ENCODE measurements at regions not wholly inside any gene's neighbourhood (a gene's known extent, or its start where the extent isn't known, plus 50 kb on each side); places are given as distances from the start of the nearest gene placed in this dataset.
"Not testable (repeated sequence)": the region's sequence is repeated elsewhere in the genome, so short reads cannot be mapped to it uniquely, and the experiment has no call there.

- H3K4me3 ChIP-seq = no peak overlapping the region
- no peaks in the 10 kb centered on the region for H3K36me3 ChIP-seq
- DNase-seq = no peak
- H3K9me3 ChIP-seq (replicated peaks) = no peaks in the 10 kb centered on the region
- no peak overlapping the region for H3K27ac ChIP-seq
- H3K27me3 ChIP-seq = no peaks in the 10 kb centered on the region
- no peaks in the 10 kb centered on the region for H3K4me1 ChIP-seq
These were observed 75.6 kb upstream of the SRD5A3 start for GRCh38 chr4:55270481-55270880.

- H3K9me3 ChIP-seq (replicated peaks) = no peaks in the 10 kb centered on the region
- H3K4me3 ChIP-seq = no peak overlapping the region
- no peak overlapping the region for H3K27ac ChIP-seq
- no peaks in the 10 kb centered on the region for H3K27me3 ChIP-seq
- H3K4me1 ChIP-seq = no peaks in the 10 kb centered on the region
- DNase-seq = no peak
- H3K36me3 ChIP-seq = no peaks in the 10 kb centered on the region
These were observed 73.9 kb upstream of the SRD5A3 start for GRCh38 chr4:55272102-55272501.

GRCh38 chr4:55272589-55272988, 73.5 kb upstream of the SRD5A3 start:
- Histone ChIP-seq H3K36me3 (no peaks in the 10 kb centered on the region), H3K4me1 (no peaks in the 10 kb centered on the region), H3K4me3 (no peak overlapping the region), H3K27me3 (no peaks in the 10 kb centered on the region), H3K27ac (no peak overlapping the region), H3K9me3 (replicated peaks) (no peaks in the 10 kb centered on the region)
- DNase-seq = no peak

- no peak for DNase-seq
- H3K27me3 ChIP-seq = no peaks in the 10 kb centered on the region
- no peaks in the 10 kb centered on the region for H3K9me3 ChIP-seq (replicated peaks)
These were observed 69.0 kb upstream of the SRD5A3 start for GRCh38 chr4:55277011-55277410.

GRCh38 chr4:55278316-55278715, 67.7 kb upstream of the SRD5A3 start:
- no peaks in the 10 kb centered on the region for H3K9me3 ChIP-seq (replicated peaks)
- no peak overlapping the region for H3K4me3 ChIP-seq
- no peaks in the 10 kb centered on the region for H3K36me3 ChIP-seq
- DNase-seq = no peak
- no peaks in the 10 kb centered on the region for H3K4me1 ChIP-seq
- no peaks in the 10 kb centered on the region for H3K27me3 ChIP-seq
- no peak overlapping the region for H3K27ac ChIP-seq

More at GRCh38 chr4:55277011-55277410, 69.0 kb upstream of the SRD5A3 start:
- H3K27ac ChIP-seq = no peak overlapping the region
- no peaks in the 10 kb centered on the region for H3K4me1 ChIP-seq
- H3K36me3 ChIP-seq = no peaks in the 10 kb centered on the region
- H3K4me3 ChIP-seq = no peak overlapping the region

GRCh38 chr4:55280474-55280873, 65.6 kb upstream of the SRD5A3 start:
- not testable (repeated sequence) for H3K4me3 ChIP-seq; H3K4me1 ChIP-seq; H3K27me3 ChIP-seq; DNase-seq; H3K9me3 ChIP-seq (replicated peaks); H3K36me3 ChIP-seq; H3K27ac ChIP-seq

- not testable (repeated sequence) for H3K4me3 ChIP-seq; H3K36me3 ChIP-seq; DNase-seq; H3K27ac ChIP-seq; H3K27me3 ChIP-seq; H3K4me1 ChIP-seq; H3K9me3 ChIP-seq (replicated peaks)
These were observed 64.8 kb upstream of the SRD5A3 start for GRCh38 chr4:55281118-55281683.

- Histone ChIP-seq H3K36me3 (no peaks in the 10 kb centered on the region), H3K4me3 (no peak overlapping the region), H3K4me1 (no peaks in the 10 kb centered on the region), H3K9me3 (replicated peaks) (0 out of 2 replicates have a peak, but pooled peaks cover 2% of the 10 kb centered on the region), H3K27me3 (no peaks in the 10 kb centered on the region), H3K27ac (no peak overlapping the region)
- no peak for DNase-seq
These were observed 61.7 kb upstream of the SRD5A3 start for GRCh38 chr4:55284331-55284730.

- Histone ChIP-seq H3K27me3 (no peaks in the 10 kb centered on the region), H3K9me3 (replicated peaks) (no peaks in the 10 kb centered on the region), H3K4me1 (peaks cover 4% of the 10 kb centered on the region; the same call in 1 of the 2 replicates), H3K27ac (no peak overlapping the region), H3K4me3 (no peak overlapping the region), H3K36me3 (no peaks in the 10 kb centered on the region)
- no peak for DNase-seq
These were observed 54.8 kb upstream of the SRD5A3 start for GRCh38 chr4:55291227-55291640.

- Histone ChIP-seq H3K27me3 (no peaks in the 10 kb centered on the region), H3K9me3 (replicated peaks) (peaks cover 3% of the 10 kb centered on the region; the same call in 1 of the 2 replicates), H3K4me3 (no peak overlapping the region), H3K4me1 (peaks cover 3% of the 10 kb centered on the region; the same call in 1 of the 2 replicates), H3K27ac (no peak overlapping the region), H3K36me3 (no peaks in the 10 kb centered on the region)
- DNase-seq = no peak
These were observed 49.9 kb upstream of the SRD5A3 start for GRCh38 chr4:55296096-55296495.
